Chondrocyte (in vitro differentiated cells): ENCODE measurements at regions not wholly inside any gene's neighbourhood (a gene's known extent, or its start where the extent isn't known, plus 50 kb on each side); places are given as distances from the start of the nearest gene placed in this dataset.

ENCODE experiments used
- DNase-seq: peaks from one replicate; pipeline ENCODE4 v3.0.0; 2021; ENCODE audit warnings: mixed read lengths, low spot score
- H3K27ac Mint-ChIP-seq: one replicate; pipeline ENCODE4 v1.8.0; 2021; ENCODE audit warnings: mild to moderate bottlenecking, moderate library complexity, mixed read lengths; ENCODE audit not compliant: unreplicated experiment
- H3K27me3 Mint-ChIP-seq: 2 replicates; pipeline ENCODE4 v1.8.0; 2021; ENCODE audit warnings: low read depth, mixed read lengths
- H3K36me3 Mint-ChIP-seq: 2 replicates; pipeline ENCODE4 v1.8.0; 2021; ENCODE audit warnings: low read depth, mixed read lengths
- H3K4me1 Mint-ChIP-seq: 2 replicates; pipeline ENCODE4 v1.8.0; 2021; ENCODE audit warnings: low read depth, mild to moderate bottlenecking, mixed read lengths
- H3K4me3 Mint-ChIP-seq: one replicate; pipeline ENCODE4 v1.8.0; 2021; ENCODE audit warnings: mild to moderate bottlenecking, moderate library complexity, mixed read lengths; ENCODE audit not compliant: unreplicated experiment
- H3K9me3 Mint-ChIP-seq: 2 replicates; pipeline ENCODE4 v1.8.0; 2021; ENCODE audit warnings: low read depth, mixed read lengths
- CTCF ChIP-seq: fragments of 200-600 bp; sonication (generic); IDR thresholded peaks from 2 replicates; pipeline ENCODE4 v1.5.0; 2021; ENCODE audit warnings: antibody characterized with exemption, mild to moderate bottlenecking, moderate library complexity

GRCh38 chr10:52477305-52477704 lies 163.2 kb downstream of the DKK1 start:
- no peak for DNase-seq
- Mint-ChIP-seq H3K27me3 (no peaks in the 10 kb centered on the region), H3K4me3 (no peak overlapping the region), H3K4me1 (peaks cover 20% of the 10 kb centered on the region), H3K9me3 (peaks cover 5% of the 10 kb centered on the region), H3K36me3 (no peaks in the 10 kb centered on the region), H3K27ac (no peak overlapping the region)
- TF ChIP-seq CTCF: no peak

GRCh38 chr10:52479567-52479966 lies 165.5 kb downstream of the DKK1 start:
- peaks cover 34% of the 10 kb centered on the region for H3K4me1 Mint-ChIP-seq
- no peaks in the 10 kb centered on the region for H3K36me3 Mint-ChIP-seq
- H3K4me3 Mint-ChIP-seq: no peak overlapping the region
- TF ChIP-seq CTCF: no peak
- H3K27ac Mint-ChIP-seq: no peak overlapping the region
- peaks cover 6% of the 10 kb centered on the region for H3K9me3 Mint-ChIP-seq
- H3K27me3 Mint-ChIP-seq: no peaks in the 10 kb centered on the region
- DNase-seq: no peak

GRCh38 chr10:52481986-52482555 lies 168.0 kb downstream of the DKK1 start:
- H3K27me3 Mint-ChIP-seq: no peaks in the 10 kb centered on the region
- no peak for TF ChIP-seq CTCF
- peaks cover 55% of the 10 kb centered on the region for H3K4me1 Mint-ChIP-seq
- H3K4me3 Mint-ChIP-seq: no peak overlapping the region
- H3K27ac Mint-ChIP-seq: peak overlapping the region; percentile 74
- peaks cover 2% of the 10 kb centered on the region for H3K9me3 Mint-ChIP-seq
- DNase-seq: no peak
- no peaks in the 10 kb centered on the region for H3K36me3 Mint-ChIP-seq

- Mint-ChIP-seq H3K27me3 (no peaks in the 10 kb centered on the region), H3K27ac (peak overlapping the region; percentile 2), H3K4me3 (no peak overlapping the region), H3K9me3 (peaks cover 2% of the 10 kb centered on the region), H3K36me3 (no peaks in the 10 kb centered on the region), H3K4me1 (peaks cover 69% of the 10 kb centered on the region)
- TF ChIP-seq CTCF: no peak
- DNase-seq: no peak
These were observed 169.5 kb downstream of the DKK1 start for GRCh38 chr10:52483587-52483986.

- no peak overlapping the region for H3K4me3 Mint-ChIP-seq
These were observed 170.4 kb downstream of the DKK1 start for GRCh38 chr10:52484206-52485065.

More at GRCh38 chr10:52484206-52485065, 170.4 kb downstream of the DKK1 start:
- Mint-ChIP-seq H3K9me3 (peaks cover 2% of the 10 kb centered on the region), H3K27ac (peak overlapping the region; percentile 94), H3K27me3 (no peaks in the 10 kb centered on the region), H3K4me1 (peaks cover 74% of the 10 kb centered on the region), H3K36me3 (no peaks in the 10 kb centered on the region)
- no peak for DNase-seq
- no peak for TF ChIP-seq CTCF
